H9 (cell line): ENCODE measurements at regions not wholly inside any gene's neighbourhood (a gene's known extent, or its start where the extent isn't known, plus 50 kb on each side); places are given as distances from the start of the nearest gene placed in this dataset.

Experiments used
- DNase-seq: peaks from one replicate; pipeline ENCODE4 v3.0.0-alpha.2; 2017
- H2AFZ ChIP-seq: one replicate; pipeline ENCODE4 v1.6.1; 2013; ENCODE audit warnings: mild to moderate bottlenecking, low read length, control low read depth, moderate library complexity
- H2AK5ac ChIP-seq: 2 replicates; pipeline ENCODE4 v1.6.1; 2013; ENCODE audit warnings: low read length, control low read depth, mixed read lengths; ENCODE audit not compliant: insufficient read length
- H2BK120ac ChIP-seq: one replicate; pipeline ENCODE4 v1.6.1; 2013; ENCODE audit warnings: low read depth, mild to moderate bottlenecking, low read length, control low read depth, inconsistent platforms; ENCODE audit not compliant: poor library complexity, severe bottlenecking
- H2BK12ac ChIP-seq: 2 replicates; pipeline ENCODE4 v1.6.1; 2013; ENCODE audit warnings: low read length, control low read depth, mixed read lengths, low read depth; ENCODE audit not compliant: insufficient read length
- H2BK15ac ChIP-seq: 2 replicates; pipeline ENCODE4 v1.6.1; 2013; ENCODE audit warnings: low read depth, low read length, control low read depth
- H2BK20ac ChIP-seq: one replicate; pipeline ENCODE4 v1.6.1; 2013; ENCODE audit warnings: low read depth, mild to moderate bottlenecking, low read length, control low read depth, inconsistent platforms; ENCODE audit not compliant: poor library complexity, severe bottlenecking
- H2BK5ac ChIP-seq: 2 replicates; pipeline ENCODE4 v1.6.1; 2013; ENCODE audit warnings: low read length, control low read depth, mixed read lengths; ENCODE audit not compliant: insufficient read length
- H3K14ac ChIP-seq: 2 replicates; pipeline ENCODE4 v1.6.1; 2013; ENCODE audit warnings: low read length, control low read depth; ENCODE audit not compliant: insufficient read depth
- H3K18ac ChIP-seq: 2 replicates; pipeline ENCODE4 v1.6.1; 2013; ENCODE audit warnings: low read depth, mild to moderate bottlenecking, mixed read lengths, low read length, control low read depth; ENCODE audit not compliant: insufficient read length
- H3K23ac ChIP-seq: 2 replicates; pipeline ENCODE4 v1.6.1; 2013; ENCODE audit warnings: low read length, control low read depth, mixed read lengths, low read depth; ENCODE audit not compliant: insufficient read length
- H3K23me2 ChIP-seq: 2 replicates; pipeline ENCODE4 v1.6.1; 2013; ENCODE audit warnings: low read depth, mild to moderate bottlenecking, mixed read lengths, low read length, control low read depth; ENCODE audit not compliant: insufficient read length, poor library complexity, severe bottlenecking
- H3K27ac ChIP-seq: 2 replicates; pipeline ENCODE4 v1.5.1; 2013; ENCODE audit warnings: low read length, control low read depth, mixed read lengths, low read depth; ENCODE audit not compliant: insufficient read length
- H3K27me3 ChIP-seq: 2 replicates; pipeline ENCODE4 v1.6.1; 2013; ENCODE audit warnings: low read length, control low read depth, inconsistent platforms; ENCODE audit not compliant: insufficient read depth
- H3K4ac ChIP-seq: 2 replicates; pipeline ENCODE4 v1.6.1; 2013; ENCODE audit warnings: low read depth, mild to moderate bottlenecking, control low read depth, inconsistent platforms, low read length, moderate library complexity
- H3K4me1 ChIP-seq: 2 replicates; pipeline ENCODE4 v1.6.1; 2013; ENCODE audit warnings: low read length, control low read depth, inconsistent platforms; ENCODE audit not compliant: insufficient read depth
- H3K4me2 ChIP-seq: 2 replicates; pipeline ENCODE4 v1.6.1; 2013; ENCODE audit warnings: low read length, control low read depth, mixed read lengths; ENCODE audit not compliant: insufficient read length, insufficient read depth
- H3K56ac ChIP-seq: 2 replicates; pipeline ENCODE4 v1.6.1; 2013; ENCODE audit warnings: low read depth, mild to moderate bottlenecking, mixed read lengths, low read length, control low read depth; ENCODE audit not compliant: insufficient read length
- H3K79me1 ChIP-seq: 2 replicates; pipeline ENCODE4 v1.6.1; 2013; ENCODE audit warnings: low read depth, mild to moderate bottlenecking, moderate library complexity, low read length, control low read depth, inconsistent platforms; ENCODE audit not compliant: insufficient read depth, poor library complexity, severe bottlenecking
- H3K79me2 ChIP-seq: 2 replicates; pipeline ENCODE4 v1.6.1; 2013; ENCODE audit warnings: low read length, control low read depth, inconsistent platforms; ENCODE audit not compliant: insufficient read depth
- H3K9ac ChIP-seq: 2 replicates; pipeline ENCODE4 v1.6.1; 2013; ENCODE audit warnings: low read length, control low read depth, mixed read lengths; ENCODE audit not compliant: insufficient read length; ENCODE audit errors: extremely low read depth
- H3K9me3 ChIP-seq: one replicate; pipeline ENCODE4 v1.6.1; 2013; ENCODE audit warnings: low read depth, low read length, inconsistent platforms; ENCODE audit not compliant: control insufficient read depth
- H3T11ph ChIP-seq: one replicate; pipeline ENCODE4 v1.6.1; 2013; ENCODE audit warnings: mild to moderate bottlenecking, low read length, control low read depth, inconsistent platforms
- H4K20me1 ChIP-seq: one replicate; pipeline ENCODE4 v1.6.1; 2013; ENCODE audit not compliant: control insufficient read depth, insufficient read length, insufficient read depth
- H4K5ac ChIP-seq: 2 replicates; pipeline ENCODE4 v1.6.1; 2013; ENCODE audit warnings: low read depth, mild to moderate bottlenecking, mixed read lengths, low read length, control low read depth; ENCODE audit not compliant: insufficient read length
- H4K8ac ChIP-seq: replicated peaks from 2 replicates; pipeline ENCODE4 v1.6.1; 2013; ENCODE audit warnings: low read length, control low read depth, mixed read lengths, low read depth; ENCODE audit not compliant: insufficient read length
- H4K91ac ChIP-seq: 2 replicates; pipeline ENCODE4 v1.6.1; 2013; ENCODE audit warnings: low read depth, mild to moderate bottlenecking, moderate library complexity, mixed read lengths, low read length, control low read depth; ENCODE audit not compliant: insufficient read length
- H3K27ac Mint-ChIP-seq, 3 experiments: 2 replicates in 2 of 3; 3 replicates in 1 of 3; pipeline ENCODE4 v1.8.0; 2020 to 2021; ENCODE audit warnings: mixed read lengths in 3 of 3, mild to moderate bottlenecking in 1 of 3, moderate library complexity in 1 of 3
- H3K27me3 Mint-ChIP-seq: 2 replicates; pipeline ENCODE4 v1.8.0; 2021; ENCODE audit warnings: low read depth, mild to moderate bottlenecking, moderate library complexity, mixed read lengths
- H3K36me3 Mint-ChIP-seq, 3 experiments: 2 replicates in 2 of 3; 3 replicates in 1 of 3; pipeline ENCODE4 v1.8.0; 2020 to 2021; ENCODE audit warnings: low read depth in 3 of 3, mixed read lengths in 3 of 3; ENCODE audit not compliant: insufficient read depth in 1 of 3
- H3K4me1 Mint-ChIP-seq, 2 experiments: 2 replicates each; pipeline ENCODE4 v1.8.0; 2020; ENCODE audit warnings: mixed read lengths in 2 of 2
- H3K4me3 Mint-ChIP-seq, 2 experiments: 2 replicates in 1 of 2; 3 replicates in 1 of 2; pipeline ENCODE4 v1.8.0; 2020 to 2021; ENCODE audit warnings: mild to moderate bottlenecking in 2 of 2, mixed read lengths in 2 of 2, moderate library complexity in 1 of 2
- H3K9me3 Mint-ChIP-seq, 2 experiments: 2 replicates in 1 of 2; 3 replicates in 1 of 2; pipeline ENCODE4 v1.8.0; 2020; ENCODE audit warnings: mild to moderate bottlenecking in 2 of 2, mixed read lengths in 2 of 2, moderate library complexity in 1 of 2
- WGBS: extraction: QIAGEN DNeasy Blood & Tissue Kit; methylation state at CpG from one replicate; pipeline ENCODE4 v1.1.7; 2013; ENCODE audit warnings: missing lambda C conversion rate, low lambda C conversion rate, mixed read lengths; ENCODE audit not compliant: insufficient read length; ENCODE audit errors: extremely low coverage; 5-methylcytosine and 5-hydroxymethylcytosine counted together
- TF ChIP-seq, protein P1 (sequence below): fragments of 200-600 bp; sonication (generic); conservative IDR thresholded peaks from 3 replicates; pipeline ENCODE4 v1.8.0; 2021; ENCODE audit warnings: antibody characterized with exemption, mild to moderate bottlenecking

- H3K4me1 ChIP-seq = no peaks in the 10 kb centered on the region; the same call in 1 of the 2 replicates
- H2BK5ac ChIP-seq = no peak overlapping the region
- H2BK12ac ChIP-seq = no peak overlapping the region
These were observed 189.7 kb upstream of the SDK2 start for GRCh38 chr17:73833775-73834488.

More at GRCh38 chr17:73833775-73834488, 189.7 kb upstream of the SDK2 start:
- no peak overlapping the region for H2AK5ac ChIP-seq
- peaks cover 4 to 8% of the 10 kb centered on the region in 2 experiments; a peak in 3 of 5 replicates for H3K9me3 Mint-ChIP-seq
- peaks cover 72% of the 10 kb centered on the region for H3K27me3 Mint-ChIP-seq
- H4K8ac ChIP-seq = no peak overlapping the region
- H3K4ac ChIP-seq = no peak overlapping the region
- peaks cover 6 to 11% of the 10 kb centered on the region in 2 experiments; a peak in 3 of 4 replicates for H3K4me1 Mint-ChIP-seq
- no peaks in the 10 kb centered on the region for H4K20me1 ChIP-seq
- no peak overlapping the region for H3K56ac ChIP-seq
- H2BK15ac ChIP-seq = no peak overlapping the region
- H3K27ac ChIP-seq = no peak overlapping the region
- WGBS = no CpG with 5 or more reads among the region's 17 CpGs
- no peak overlapping the region for H4K91ac ChIP-seq
- H2BK20ac ChIP-seq = no peak overlapping the region
- no peak overlapping the region for H3K14ac ChIP-seq
- peaks cover 0 to 8% (median 3%) of the 10 kb centered on the region in 3 experiments; a peak in 4 of 7 replicates for H3K36me3 Mint-ChIP-seq
- no peak overlapping the region for H3K4me3 Mint-ChIP-seq
- no peaks in the 10 kb centered on the region for H3K23me2 ChIP-seq
- H3T11ph ChIP-seq = no peak overlapping the region
- TF ChIP-seq, protein P1, sequence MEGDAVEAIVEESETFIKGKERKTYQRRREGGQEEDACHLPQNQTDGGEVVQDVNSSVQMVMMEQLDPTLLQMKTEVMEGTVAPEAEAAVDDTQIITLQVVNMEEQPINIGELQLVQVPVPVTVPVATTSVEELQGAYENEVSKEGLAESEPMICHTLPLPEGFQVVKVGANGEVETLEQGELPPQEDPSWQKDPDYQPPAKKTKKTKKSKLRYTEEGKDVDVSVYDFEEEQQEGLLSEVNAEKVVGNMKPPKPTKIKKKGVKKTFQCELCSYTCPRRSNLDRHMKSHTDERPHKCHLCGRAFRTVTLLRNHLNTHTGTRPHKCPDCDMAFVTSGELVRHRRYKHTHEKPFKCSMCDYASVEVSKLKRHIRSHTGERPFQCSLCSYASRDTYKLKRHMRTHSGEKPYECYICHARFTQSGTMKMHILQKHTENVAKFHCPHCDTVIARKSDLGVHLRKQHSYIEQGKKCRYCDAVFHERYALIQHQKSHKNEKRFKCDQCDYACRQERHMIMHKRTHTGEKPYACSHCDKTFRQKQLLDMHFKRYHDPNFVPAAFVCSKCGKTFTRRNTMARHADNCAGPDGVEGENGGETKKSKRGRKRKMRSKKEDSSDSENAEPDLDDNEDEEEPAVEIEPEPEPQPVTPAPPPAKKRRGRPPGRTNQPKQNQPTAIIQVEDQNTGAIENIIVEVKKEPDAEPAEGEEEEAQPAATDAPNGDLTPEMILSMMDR = no peak
- H3K27me3 ChIP-seq = no peaks in the 10 kb centered on the region
- no peak overlapping the region for H4K5ac ChIP-seq
- no peak overlapping the region for H3K4me2 ChIP-seq
- 0 out of 7 replicates have a peak overlapping the region, but pooled peaks of 1 of the 3 experiments have one; percentile 4 for H3K27ac Mint-ChIP-seq
- no peak for DNase-seq
- H3K9me3 ChIP-seq = no peaks in the 10 kb centered on the region
- H3K79me2 ChIP-seq = no peaks in the 10 kb centered on the region
- no peak overlapping the region for H3K18ac ChIP-seq
- H3K79me1 ChIP-seq = no peaks in the 10 kb centered on the region
- no peak overlapping the region for H2BK120ac ChIP-seq
- H3K23ac ChIP-seq = no peak overlapping the region
- no peak overlapping the region for H2AFZ ChIP-seq
- H3K9ac ChIP-seq = no peak overlapping the region
